Kasumi-1 (cell line): ENCODE measurements at regions not wholly inside any gene's neighbourhood (a gene's known extent, or its start where the extent isn't known, plus 50 kb on each side); places are given as distances from the start of the nearest gene placed in this dataset.

Experiments used
- DNase-seq, 2 experiments: peaks; one replicate each; lab custom pipeline; 2025; lab: John Stamatoyannopoulos, UW

DNA sequence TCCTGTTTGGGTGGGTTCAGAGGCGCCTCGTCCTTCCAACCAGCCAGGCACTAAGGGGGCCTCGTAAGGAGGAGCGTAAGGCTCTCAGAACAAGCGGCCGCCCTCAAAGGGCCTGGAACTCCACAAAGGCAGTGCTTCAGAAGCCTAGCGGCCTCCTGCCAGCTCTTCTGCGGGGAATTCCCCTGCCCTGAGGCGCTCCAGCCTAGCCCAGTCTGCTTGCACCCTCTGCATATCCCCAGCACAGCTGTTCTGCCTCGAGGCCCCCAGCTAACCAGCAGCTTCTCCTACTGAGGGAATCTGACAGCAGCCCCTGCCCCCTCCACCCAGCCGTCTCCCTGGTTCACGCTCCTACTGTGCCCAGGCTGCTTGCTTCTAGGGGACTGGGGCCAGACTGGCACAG, 265.9 kb downstream of the TFCP2L1 start:
- no peak for DNase-seq

DNA sequence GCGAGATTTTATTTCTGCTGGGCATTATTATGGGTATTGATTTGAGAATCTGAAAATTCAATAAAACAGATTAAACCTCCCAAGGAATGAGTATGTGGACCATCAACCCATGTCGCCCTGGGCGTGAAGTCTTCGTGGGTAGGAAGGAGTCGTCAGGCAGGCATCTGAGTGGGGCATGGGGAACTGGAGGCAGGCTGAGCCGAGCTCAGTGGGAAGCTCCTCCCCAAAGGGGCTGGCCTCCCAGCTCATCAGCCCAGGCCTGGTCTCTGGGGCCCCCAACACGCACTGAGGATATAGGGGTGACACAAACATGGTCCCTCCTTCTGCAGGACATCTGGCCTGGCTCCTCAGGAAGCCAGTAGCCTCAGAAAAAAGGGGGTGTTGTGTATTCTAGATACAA, 265.2 kb downstream of the TFCP2L1 start:
- no peak for DNase-seq

DNA sequence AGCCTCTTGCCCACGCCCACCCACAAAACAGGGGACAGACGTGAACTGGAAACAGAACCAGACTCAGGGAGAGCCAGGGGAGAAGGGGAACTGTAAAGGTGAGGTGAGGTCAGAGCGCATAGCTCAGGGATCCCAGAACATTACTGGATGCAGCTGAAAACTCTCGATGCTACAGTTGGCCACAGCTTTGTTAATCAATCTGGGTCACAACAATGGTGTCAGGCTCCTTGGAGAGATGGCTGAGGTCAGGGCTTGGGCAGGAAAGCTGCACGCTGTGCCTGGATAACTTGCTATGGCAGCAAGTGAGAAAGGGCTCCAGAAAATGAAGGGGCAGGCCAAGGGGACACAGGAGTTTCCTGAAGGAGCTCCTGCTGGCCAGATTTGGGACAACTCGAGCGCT, 263.3 kb downstream of the TFCP2L1 start:
- DNase-seq, result no peak

DNA sequence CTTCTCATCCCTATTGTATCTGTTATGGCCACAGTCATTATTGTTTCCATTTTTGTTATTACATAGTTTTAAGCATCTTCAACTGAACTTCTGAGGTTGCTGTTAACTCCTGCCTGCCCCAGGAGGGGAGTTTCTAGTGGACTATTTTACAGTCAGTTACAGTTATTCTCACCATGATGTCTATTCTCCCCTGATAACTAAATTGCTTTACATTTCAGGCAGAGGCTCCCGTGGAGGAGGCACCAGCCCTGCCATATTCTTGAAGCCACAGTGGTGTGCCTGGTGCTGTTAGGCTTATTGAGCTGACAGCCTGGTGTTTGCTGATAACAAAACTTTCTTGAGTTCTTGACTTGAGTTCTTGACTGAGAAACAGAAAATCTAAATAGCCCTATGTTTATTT, 256.4 kb downstream of the TFCP2L1 start:
- DNase-seq, result no peak

DNA sequence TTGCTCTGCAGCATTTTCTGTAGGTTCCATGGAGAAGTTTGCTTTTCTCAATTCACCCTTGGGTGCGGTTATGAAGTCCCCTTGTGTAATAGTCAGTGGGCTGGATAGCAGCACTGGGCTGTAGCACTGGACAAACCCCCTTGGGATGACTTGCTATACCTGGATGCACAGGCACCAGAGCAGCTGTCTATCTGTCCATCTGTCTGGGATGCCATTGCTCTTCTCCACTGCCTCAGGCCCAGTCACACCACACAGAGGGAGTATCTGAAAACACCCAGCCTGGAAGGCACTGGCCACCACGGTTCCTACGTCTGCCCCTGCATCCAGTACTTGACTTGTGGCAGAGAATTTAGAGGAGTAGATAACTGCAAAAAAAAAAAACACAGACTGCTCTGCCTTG, 254.5 kb downstream of the TFCP2L1 start:
- no peak for DNase-seq

DNA sequence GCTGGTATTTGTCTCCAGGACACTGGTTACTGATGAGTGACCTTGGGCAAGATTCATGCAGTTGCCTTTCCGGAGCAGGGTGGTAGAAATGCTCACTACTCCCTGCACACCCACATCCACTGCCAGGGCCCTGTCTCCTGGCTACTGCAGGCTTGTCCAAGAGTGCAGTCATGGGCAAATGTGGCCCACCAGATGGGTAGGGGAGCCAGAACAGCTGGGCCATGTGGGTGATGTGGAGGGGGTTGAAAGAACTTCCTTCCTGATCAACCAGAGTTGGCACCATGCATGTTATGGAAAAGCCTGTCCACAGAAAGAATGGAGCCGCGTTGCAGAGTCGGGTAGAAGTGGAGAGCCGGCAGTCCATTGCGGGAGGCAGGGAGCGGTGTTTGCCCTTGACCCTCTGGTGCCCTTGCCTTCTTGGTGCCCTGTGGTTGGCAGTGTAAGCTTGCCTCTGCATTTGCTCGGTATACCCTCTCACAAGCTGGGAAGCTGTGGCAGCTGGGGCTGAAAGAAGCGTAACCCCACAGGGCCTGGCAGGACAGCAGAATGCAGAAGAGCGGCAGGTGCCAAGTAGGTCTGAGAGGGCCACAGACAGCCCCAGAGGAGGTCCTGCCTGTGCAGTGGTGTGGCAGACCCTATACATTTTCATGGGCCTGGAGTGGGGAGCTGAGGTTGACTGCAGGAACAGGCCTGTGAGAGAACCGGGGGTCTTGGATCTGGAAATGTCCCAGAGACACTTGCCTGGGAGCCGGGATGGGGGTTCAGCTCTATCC, 253.2 kb downstream of the TFCP2L1 start:
- DNase-seq, result no peak

DNA sequence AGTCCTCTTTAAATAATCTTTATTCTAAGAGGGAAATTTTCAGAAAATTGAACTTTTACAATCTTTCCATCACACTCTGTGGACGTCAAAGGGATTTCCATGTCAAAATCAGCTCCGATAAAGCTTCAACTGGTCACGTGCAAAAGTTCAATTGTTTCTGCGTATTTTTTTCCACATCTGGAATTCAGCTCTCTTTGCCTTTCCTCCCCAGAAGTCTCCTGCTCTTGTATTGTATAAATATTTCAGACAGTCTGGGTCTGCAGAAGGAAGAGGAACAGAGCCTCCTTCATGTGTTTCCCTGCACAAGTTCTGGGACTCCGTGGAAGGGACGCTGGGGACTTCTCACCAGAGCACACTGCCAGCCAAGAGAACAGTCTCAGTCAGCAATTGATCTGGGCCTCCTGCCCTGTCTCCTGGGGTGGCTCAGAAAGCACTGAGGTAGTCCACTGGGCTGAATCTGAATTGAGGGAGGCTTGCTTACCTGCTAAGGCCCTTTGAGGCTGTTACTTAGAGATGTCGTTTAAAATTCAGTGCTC, 251.5 kb downstream of the TFCP2L1 start:
- no peak for DNase-seq

DNA sequence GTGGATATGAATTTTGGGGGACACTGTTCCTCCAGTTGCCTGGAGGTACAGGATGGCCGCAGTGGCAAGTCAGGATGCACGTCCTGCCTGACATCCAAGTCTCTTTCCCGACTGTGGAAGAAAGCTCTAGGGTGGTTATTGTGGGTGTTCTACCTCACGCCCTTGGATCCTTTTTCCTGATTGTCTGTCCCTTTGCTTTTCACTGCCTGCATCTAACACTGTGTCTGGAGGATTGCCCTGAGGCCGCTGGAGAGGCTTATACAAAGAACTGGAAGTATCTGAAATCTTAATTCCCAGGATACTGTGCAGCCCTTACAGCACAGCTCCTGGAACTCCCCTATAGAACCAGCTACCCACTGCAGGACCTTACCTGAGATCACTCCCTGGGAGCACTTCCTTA, 250.5 kb downstream of the TFCP2L1 start:
- no peak for DNase-seq

DNA sequence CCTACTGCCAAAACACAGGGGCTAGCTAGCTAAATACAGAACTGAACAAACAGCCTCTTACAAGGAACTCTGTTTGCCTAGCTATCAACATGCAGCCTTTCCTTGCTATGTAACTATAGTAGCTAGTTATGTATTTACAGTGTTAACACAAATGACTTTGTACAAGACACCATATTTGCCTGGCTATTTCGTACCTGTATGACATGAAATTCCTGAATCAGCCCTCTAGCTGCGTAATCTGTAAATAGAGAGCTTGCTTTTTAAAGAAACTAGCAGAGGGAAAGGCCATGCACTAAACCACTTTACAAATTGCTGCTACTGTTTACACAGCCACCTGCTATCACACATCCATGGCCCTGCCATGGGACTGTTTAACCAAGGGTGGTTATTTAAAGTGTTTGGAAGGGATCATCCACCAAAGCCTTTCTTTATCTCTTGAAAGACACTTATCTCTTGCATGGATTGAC, 248.7 kb downstream of the TFCP2L1 start:
- DNase-seq, result no peak

DNA sequence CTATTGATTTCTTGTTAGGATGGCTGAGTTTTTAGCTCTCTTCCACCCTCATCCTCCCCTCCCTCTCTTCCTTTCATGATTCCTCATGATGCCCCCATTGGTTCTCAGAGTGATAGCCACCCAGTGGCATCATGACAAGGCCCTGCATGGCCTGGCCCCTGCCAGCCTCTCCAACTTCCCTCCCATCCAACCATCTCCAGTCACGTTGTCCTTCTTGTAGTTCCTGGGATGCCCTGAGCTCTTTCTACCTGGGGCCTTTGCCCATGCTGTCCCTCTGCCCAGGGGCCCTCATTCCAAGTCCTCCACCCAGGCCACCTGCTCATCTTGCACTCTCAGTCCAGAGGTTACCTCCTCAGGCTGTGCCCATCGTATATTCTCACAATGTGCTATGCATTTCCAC, 247.5 kb downstream of the TFCP2L1 start:
- DNase-seq, result no peak

DNA sequence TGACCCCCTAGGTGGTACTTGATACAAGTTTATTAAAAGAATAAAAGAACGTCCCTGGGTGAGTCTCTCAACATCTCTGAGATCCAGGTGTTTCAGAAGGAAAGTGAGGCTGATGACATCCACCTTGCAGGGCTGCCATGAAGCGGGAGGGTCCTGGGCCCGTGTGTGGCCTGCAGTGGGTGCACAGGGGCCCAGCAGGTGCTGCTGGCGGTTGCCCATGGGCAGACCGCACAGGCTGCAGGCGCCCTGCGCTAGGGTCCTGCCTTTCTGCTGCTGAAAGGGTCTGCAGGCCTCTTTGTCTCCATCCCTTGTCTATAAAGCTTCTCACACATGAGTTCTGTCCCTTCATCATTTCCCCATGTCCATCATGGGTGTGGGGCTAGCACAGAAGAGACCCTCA, 247.0 kb downstream of the TFCP2L1 start:
- no peak for DNase-seq

DNA sequence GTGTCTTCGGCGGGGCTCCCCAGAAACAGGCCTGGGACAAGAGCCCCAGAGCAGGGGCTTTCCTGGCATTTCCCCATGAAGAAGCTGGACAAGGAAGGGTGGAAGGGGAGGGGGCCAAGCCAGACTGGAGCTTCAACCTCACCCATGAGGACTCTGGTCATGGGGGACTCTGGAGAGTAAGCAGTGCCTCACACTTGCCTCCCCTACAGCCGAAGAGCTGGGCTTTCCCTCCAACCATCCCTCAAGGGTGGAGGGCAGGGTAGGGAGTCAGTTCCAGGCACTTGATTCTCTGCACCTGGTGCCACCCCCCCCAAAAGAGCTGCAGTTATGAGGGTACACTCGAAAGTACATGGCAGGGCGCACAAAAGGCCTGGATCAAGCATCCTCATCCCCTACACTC, 246.6 kb downstream of the TFCP2L1 start:
- no peak for DNase-seq

DNA sequence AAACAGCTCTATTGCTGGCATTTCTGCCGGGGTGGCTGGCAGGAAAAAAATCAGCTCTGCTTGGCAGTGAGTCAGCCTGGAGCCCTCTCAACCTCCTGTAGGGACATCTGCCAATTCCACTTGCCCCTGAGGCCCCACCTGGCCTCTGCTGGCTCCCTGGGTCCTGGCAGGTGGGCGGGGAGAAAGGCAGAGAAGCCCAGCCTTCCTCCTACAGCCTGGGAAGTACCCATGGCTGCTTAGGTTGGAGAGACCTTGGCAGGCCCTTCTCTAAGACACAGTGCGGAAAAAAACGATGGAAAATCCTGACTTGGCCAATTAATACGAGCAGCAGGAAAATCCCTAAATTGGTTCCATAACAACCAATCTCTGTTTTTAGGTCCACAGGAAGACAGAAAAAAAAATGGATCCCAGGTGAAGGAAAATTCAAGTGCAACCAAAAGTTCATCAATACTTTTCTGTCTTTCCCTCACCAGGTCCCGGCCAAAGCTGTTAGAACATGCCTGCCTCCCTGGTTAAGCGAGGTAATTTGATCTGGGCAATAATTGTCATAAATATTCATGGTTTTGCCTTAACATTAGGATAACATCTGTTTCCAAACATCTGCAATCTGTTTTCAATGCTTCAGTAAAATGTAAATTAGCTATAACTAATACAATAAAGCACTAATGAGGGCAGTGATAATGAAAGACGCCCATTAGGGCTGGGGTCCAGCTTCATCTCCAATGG, 245.9 kb downstream of the TFCP2L1 start:
- no peak for DNase-seq

DNA sequence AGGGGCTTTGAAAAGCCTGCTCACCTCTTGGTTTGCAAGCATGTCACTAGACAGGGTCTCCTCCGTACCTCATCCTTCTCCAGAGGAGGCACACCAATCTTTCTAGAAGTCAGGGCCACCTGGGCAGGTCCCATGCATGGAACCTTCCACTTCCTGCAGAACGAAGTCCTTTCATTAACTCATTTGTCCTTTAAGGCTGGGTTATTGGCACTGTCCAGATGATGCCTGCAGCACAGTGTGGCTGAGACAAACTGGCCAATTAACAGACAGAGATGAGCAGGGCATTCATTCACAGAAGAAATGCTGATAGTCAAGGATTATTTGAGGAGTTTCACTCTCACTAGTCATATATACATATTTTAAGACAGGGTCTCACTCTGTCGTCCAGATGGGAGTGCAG, 245.3 kb downstream of the TFCP2L1 start:
- no peak for DNase-seq

DNA sequence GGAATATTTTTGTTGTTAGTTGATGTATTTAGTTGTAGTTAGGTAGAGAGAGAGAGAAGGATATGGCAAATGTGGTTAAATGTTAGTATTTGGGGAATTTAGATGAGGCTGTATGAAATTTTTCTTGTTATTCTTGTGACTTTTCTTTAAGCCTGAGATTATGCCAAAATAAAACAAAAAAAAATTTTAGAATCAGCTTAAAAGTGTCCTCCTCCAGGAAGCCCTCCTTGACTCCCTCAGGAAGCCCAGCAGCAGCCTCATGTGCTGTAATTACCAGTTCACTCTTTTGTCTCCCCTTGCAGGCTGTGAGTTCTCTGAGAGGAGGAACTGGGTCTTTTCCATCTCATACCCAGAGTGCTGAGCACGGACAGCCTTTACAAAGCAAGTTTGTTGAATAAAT, 243.5 kb downstream of the TFCP2L1 start:
- DNase-seq, result no peak

DNA sequence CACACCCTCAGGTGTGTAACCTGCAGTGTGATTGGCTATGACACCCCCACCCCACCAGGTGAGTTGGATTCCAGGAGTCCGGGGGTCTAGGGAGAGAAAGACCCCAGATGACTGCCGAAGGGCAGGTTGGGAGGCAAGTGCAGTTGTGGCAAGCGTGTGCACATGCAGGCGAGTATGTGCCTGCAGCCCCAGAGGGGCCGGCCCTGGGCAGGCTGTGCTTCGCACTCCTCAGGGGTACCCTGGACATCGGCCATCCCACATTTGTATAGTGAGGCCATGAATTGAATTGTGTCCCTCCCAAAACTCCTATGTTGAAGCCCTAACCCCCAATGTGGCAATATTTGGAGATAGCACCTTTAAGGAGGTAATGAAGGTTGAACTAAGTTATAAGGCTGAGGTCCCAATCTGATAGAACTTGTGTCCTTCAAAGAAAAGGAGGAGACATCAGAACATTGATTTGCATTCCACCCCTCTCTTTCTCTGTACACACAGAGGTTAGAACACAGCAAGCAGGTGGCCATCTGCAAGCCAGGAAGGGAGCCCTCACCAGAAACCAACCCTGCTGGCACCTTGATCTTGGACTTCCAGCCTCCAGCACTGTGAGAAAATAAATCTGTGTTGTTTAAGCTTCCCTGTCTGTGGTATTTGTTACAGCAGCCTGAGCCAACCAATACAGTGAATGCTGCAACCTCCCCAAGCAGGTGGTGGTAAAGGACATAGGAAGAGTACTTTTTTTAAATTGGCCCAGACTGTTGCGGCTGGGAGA, 241.8 kb downstream of the TFCP2L1 start:
- DNase-seq, result no peak

DNA sequence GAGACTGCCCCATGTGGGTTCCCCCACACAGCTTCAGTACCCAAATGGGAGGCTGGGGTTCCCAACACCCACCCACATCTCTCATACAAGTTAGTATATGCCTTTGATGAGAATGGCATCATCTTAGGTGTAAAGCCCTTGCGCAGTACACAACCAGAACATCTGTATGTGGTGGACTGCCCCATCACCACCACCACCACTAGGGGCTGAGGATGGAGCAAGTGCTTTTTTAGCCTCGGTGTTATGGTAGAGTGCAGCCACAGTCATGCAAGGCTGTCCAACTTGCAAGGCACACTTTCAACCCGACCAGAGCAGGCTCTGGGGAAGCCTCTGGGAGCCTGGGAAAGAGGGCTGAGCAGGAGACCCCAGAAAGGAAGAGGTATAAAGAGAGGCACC, 241.2 kb downstream of the TFCP2L1 start:
- DNase-seq, result no peak

DNA sequence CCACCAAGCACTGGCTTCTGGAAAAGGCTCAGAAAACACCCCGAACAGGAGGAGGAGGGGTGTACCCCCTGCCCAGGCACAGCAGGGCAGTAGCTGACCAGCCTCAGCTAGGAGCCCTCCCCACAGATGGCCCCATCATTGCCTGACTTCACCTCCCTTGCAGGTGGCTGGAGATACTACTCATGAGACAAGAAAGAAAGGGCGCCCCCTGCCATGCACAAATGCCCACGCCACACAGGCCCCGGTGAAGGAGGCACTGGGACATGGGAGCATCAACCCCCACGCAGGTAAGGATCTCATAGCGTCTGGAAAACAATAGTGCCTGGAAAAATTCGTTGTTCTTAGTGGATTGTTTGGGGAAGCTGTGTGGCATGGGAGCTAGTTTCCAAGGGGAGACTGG, 240.6 kb downstream of the TFCP2L1 start:
- no peak for DNase-seq

DNA sequence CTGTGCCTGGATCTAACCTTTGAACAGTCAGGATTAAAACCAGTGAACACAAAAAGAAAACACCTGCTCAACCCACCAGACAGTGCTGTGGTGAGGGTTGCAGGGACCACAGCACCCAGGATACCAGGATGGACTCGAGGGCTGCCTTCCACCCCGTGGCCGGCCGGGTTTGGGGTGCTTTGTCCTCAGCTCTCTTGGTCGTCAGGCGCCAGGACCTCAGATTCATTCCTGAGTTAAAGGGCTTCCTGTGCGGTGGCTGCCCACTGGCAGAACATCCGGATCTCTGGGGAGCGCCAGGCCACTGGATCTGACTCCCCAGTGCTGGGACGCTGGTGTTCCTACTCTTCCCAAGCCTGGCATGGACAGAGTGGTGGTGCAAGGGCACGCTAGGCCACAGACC, 239.8 kb downstream of the TFCP2L1 start:
- DNase-seq, result no peak

DNA sequence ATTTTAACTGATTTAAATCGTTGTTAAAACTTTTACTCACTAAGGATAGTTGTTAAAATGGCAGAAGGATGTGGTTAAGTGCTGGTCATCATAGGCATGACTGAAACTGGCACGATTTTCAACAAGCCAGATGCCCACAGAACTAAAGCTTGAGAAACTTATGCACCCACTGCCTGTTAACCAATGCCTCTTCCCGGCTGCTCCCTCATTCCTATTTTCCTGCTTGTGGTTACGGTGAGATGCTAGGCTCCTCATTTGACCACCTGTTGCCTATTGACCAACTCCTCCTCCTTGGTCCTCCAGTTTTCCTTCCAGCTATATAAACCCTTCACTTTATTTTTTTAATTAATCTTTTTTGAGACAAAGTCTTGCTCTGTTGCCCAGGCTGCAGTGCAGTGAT, 238.7 kb downstream of the TFCP2L1 start:
- DNase-seq, result no peak

DNA sequence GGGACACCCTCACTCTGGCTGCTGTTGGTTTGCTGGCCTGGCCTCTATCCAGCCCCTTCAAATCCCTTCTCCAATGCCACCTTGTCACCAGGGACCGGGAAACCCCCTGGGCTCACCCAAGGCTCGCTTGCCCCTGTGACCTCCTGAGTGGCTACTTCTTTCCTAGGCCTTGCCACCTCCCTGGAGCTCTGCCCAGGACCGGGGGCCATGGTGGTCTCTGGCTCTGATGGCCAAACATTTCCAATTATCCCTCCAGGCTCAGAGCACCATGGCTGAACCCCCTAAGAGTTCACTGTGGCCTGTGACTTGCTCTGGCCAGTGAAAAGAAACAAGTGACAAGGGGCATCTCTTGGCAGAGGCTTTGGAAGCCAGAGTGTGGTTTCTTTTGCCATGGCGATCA, 237.6 kb downstream of the TFCP2L1 start:
- no peak for DNase-seq

DNA sequence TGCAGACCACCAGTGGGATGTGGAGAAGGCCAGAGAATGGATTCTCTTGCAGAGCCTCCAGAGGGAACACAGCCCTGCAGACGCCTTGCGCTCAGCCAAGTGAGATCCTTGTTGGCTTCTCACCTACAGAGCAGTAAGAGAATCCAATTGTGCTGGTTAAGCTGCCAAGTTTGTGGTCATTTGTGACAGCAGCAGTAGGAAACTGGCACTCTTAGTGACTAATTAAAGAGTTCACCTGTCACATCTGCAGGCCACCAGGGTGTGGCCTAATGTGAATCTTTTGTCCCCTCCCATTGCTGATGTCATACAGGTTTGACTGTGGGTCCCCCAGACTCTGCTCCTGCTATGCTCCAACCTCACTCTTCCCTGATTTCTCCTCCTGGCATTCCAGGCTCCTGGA, 235.9 kb downstream of the TFCP2L1 start:
- DNase-seq, result no peak
